GM23338 (cell line): ENCODE measurements at regions not wholly inside any gene's neighbourhood (a gene's known extent, or its start where the extent isn't known, plus 50 kb on each side); places are given as distances from the start of the nearest gene placed in this dataset.

Experiments
- ATAC-seq: fragments of 200-7000 bp; cut with Tn5 transposase; 3 replicates; pipeline ENCODE4 v1.9.1; 2020
- DNase-seq: peaks from one replicate; pipeline ENCODE4 v3.0.0-alpha.2; 2015; ENCODE audit warnings: low spot score
- H2AFZ ChIP-seq: fragments of 200-600 bp; sonication (generic); 2 replicates; pipeline ENCODE4 v1.8.0; 2016; ENCODE audit warnings: antibody characterized with exemption, mild to moderate bottlenecking, moderate library complexity
- H3F3A ChIP-seq: fragments of 200-600 bp; sonication (generic); replicated peaks from 2 replicates; pipeline ENCODE4 v1.8.0; 2017; ENCODE audit warnings: antibody characterized with exemption, mixed run types, low read depth
- H3K27ac ChIP-seq: fragments of 200-600 bp; sonication (generic); 2 replicates; pipeline ENCODE4 v1.6.1; 2016; ENCODE audit warnings: low read depth
- H3K27me3 ChIP-seq: fragments of 200-600 bp; sonication (generic); 2 replicates; pipeline ENCODE4 v1.8.0; 2016; ENCODE audit warnings: mild to moderate bottlenecking, mixed run types, moderate library complexity; ENCODE audit not compliant: insufficient read depth
- H3K36me3 ChIP-seq: fragments of 200-600 bp; sonication (generic); 2 replicates; pipeline ENCODE4 v1.8.0; 2016; ENCODE audit warnings: mild to moderate bottlenecking; ENCODE audit not compliant: insufficient read depth
- H3K4me1 ChIP-seq: fragments of 200-600 bp; sonication (generic); 2 replicates; pipeline ENCODE4 v1.8.0; 2016; ENCODE audit warnings: mild to moderate bottlenecking, moderate library complexity; ENCODE audit not compliant: insufficient read depth
- H3K4me2 ChIP-seq: fragments of 200-600 bp; sonication (generic); 2 replicates; pipeline ENCODE4 v1.7.1; 2017; ENCODE audit warnings: mixed run types
- H3K4me3 ChIP-seq: fragments of 200-600 bp; sonication (generic); 2 replicates; pipeline ENCODE4 v1.6.1; 2016; ENCODE audit warnings: mixed run types
- H3K79me2 ChIP-seq: fragments of 200-600 bp; sonication (generic); replicated peaks from 2 replicates; pipeline ENCODE4 v1.8.0; 2017; ENCODE audit warnings: mild to moderate bottlenecking; ENCODE audit not compliant: insufficient read depth
- H3K9me2 ChIP-seq: fragments of 200-600 bp; sonication (generic); 2 replicates; pipeline ENCODE4 v1.8.0; 2017; ENCODE audit not compliant: insufficient read depth
- H4K20me1 ChIP-seq: fragments of 200-600 bp; sonication (generic); replicated peaks from 2 replicates; pipeline ENCODE4 v1.8.0; 2017; ENCODE audit warnings: mild to moderate bottlenecking; ENCODE audit not compliant: insufficient read depth
- H3K27ac Mint-ChIP-seq: 2 replicates; pipeline ENCODE4 v1.8.0; 2020; ENCODE audit warnings: inconsistent platforms, mild to moderate bottlenecking, moderate library complexity, mixed read lengths
- H3K27me3 Mint-ChIP-seq: 3 replicates; pipeline ENCODE4 v1.8.0; 2022; ENCODE audit warnings: low read depth, mild to moderate bottlenecking, moderate library complexity, mixed read lengths, inconsistent platforms; ENCODE audit not compliant: insufficient read depth, poor library complexity
- H3K36me3 Mint-ChIP-seq: 3 replicates; pipeline ENCODE4 v1.8.0; 2021; ENCODE audit warnings: low read depth, mild to moderate bottlenecking, inconsistent platforms, moderate library complexity, mixed read lengths
- H3K4me1 Mint-ChIP-seq: 3 replicates; pipeline ENCODE4 v1.8.0; 2020; ENCODE audit warnings: mild to moderate bottlenecking, inconsistent platforms, mixed read lengths
- H3K4me3 Mint-ChIP-seq: 3 replicates; pipeline ENCODE4 v1.8.0; 2021; ENCODE audit warnings: moderate library complexity, mild to moderate bottlenecking, inconsistent platforms, mixed read lengths
- H3K9me3 Mint-ChIP-seq: 3 replicates; pipeline ENCODE4 v1.8.0; 2020; ENCODE audit warnings: moderate library complexity, mild to moderate bottlenecking, inconsistent platforms, mixed read lengths
- CREB1 ChIP-seq: fragments of 250-450 bp; sonication (Bioruptor Pico); IDR thresholded peaks from 2 replicates; pipeline ENCODE4 v1.5.0; 2020; ENCODE audit warnings: low read depth, mild to moderate bottlenecking, moderate library complexity
- CTCF ChIP-seq, 2 experiments: fragments of 200-600 bp in 1 of 2; sonication (generic) in 1 of 2; conservative IDR thresholded peaks; 2 replicates each; pipeline versions ENCODE4 v1.5.1 to v1.6.1; 2016 to 2017; ENCODE audit warnings: antibody characterized with exemption in 2 of 2, low read depth in 2 of 2, mild to moderate bottlenecking in 2 of 2, moderate library complexity in 1 of 2
- EZH2 ChIP-seq: fragments of 200-600 bp; sonication (generic); IDR thresholded peaks from one replicate; pipeline ENCODE4 v1.8.0; 2017; ENCODE audit warnings: antibody characterized with exemption, mild to moderate bottlenecking, low read depth; ENCODE audit not compliant: unreplicated experiment
- EZH2phosphoT487 ChIP-seq: fragments of 200-600 bp; sonication (generic); IDR thresholded peaks from one replicate; pipeline ENCODE4 v1.8.1; 2018; ENCODE audit warnings: antibody characterized with exemption; ENCODE audit not compliant: unreplicated experiment
- NANOG ChIP-seq: IDR thresholded peaks from 2 replicates; pipeline ENCODE4 v1.6.1; 2016; ENCODE audit warnings: antibody characterized with exemption, borderline replicate concordance
- ZNF114 ChIP-seq: fragments of 250-450 bp; sonication (Bioruptor Pico); IDR thresholded peaks from 2 replicates; pipeline ENCODE4 v1.5.0; 2020; ENCODE audit warnings: mild to moderate bottlenecking, moderate library complexity
- TF ChIP-seq, protein P1 (sequence below): fragments of 250-450 bp; sonication (Bioruptor Pico); IDR thresholded peaks from 2 replicates; pipeline ENCODE4 v1.5.0; 2020; ENCODE audit warnings: mild to moderate bottlenecking, moderate library complexity
- TF ChIP-seq, protein P2 (sequence below): IDR thresholded peaks from 2 replicates; pipeline ENCODE4 v1.6.1; 2016; ENCODE audit warnings: antibody characterized with exemption

DNA sequence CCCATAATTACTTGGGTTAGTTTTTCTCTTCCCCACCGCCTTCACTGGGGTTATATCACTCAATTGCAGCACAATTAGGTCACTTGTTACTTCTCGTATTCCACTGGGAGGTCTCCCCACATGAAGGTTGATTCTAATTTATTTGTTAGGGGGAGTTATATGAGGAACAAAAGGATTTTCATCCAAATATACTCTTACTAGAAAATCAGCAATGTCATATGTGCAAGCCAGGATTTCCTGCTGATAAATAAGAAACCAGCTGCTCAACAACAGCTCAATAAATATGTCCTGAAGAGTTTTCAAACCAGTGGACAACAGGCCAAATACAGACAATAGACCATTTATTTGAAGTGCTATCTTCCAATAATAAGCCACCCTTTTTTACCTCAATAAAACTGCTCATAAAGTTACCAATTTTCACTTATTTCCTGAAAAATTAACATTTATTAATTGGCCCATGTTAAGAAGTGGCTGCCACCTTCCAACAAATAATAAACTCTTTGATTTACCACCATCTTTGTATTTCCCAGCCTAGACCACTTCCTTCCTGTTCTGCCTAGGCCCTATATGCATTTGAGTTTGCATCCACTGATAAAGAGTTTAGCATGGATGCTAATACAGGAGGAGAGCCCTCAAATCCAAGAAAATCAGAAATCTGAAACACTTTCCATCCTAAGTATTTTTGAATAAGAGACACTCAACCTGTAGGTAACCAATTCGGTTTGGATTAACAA is 184.4 kb upstream of the SLC39A10 start:
- Histone ChIP-seq H3F3A (no peaks in the 10 kb centered on the region), H3K36me3 (no peaks in the 10 kb centered on the region), H3K4me3 (no peak overlapping the region), H3K9me2 (peaks cover 3% of the 10 kb centered on the region), H2AFZ (no peak overlapping the region), H4K20me1 (no peaks in the 10 kb centered on the region), H3K79me2 (no peaks in the 10 kb centered on the region), H3K4me1 (no peaks in the 10 kb centered on the region), H3K27me3 (no peaks in the 10 kb centered on the region), H3K4me2 (no peak overlapping the region), H3K27ac (no peak overlapping the region)
- Mint-ChIP-seq H3K4me3 (no peak overlapping the region), H3K9me3 (no peaks in the 10 kb centered on the region), H3K27ac (no peak overlapping the region), H3K36me3 (no peaks in the 10 kb centered on the region), H3K27me3 (peaks cover 3% of the 10 kb centered on the region), H3K4me1 (no peaks in the 10 kb centered on the region)
- DNase-seq (no peak), ATAC-seq (no peak)
- TF ChIP-seq, protein P1, sequence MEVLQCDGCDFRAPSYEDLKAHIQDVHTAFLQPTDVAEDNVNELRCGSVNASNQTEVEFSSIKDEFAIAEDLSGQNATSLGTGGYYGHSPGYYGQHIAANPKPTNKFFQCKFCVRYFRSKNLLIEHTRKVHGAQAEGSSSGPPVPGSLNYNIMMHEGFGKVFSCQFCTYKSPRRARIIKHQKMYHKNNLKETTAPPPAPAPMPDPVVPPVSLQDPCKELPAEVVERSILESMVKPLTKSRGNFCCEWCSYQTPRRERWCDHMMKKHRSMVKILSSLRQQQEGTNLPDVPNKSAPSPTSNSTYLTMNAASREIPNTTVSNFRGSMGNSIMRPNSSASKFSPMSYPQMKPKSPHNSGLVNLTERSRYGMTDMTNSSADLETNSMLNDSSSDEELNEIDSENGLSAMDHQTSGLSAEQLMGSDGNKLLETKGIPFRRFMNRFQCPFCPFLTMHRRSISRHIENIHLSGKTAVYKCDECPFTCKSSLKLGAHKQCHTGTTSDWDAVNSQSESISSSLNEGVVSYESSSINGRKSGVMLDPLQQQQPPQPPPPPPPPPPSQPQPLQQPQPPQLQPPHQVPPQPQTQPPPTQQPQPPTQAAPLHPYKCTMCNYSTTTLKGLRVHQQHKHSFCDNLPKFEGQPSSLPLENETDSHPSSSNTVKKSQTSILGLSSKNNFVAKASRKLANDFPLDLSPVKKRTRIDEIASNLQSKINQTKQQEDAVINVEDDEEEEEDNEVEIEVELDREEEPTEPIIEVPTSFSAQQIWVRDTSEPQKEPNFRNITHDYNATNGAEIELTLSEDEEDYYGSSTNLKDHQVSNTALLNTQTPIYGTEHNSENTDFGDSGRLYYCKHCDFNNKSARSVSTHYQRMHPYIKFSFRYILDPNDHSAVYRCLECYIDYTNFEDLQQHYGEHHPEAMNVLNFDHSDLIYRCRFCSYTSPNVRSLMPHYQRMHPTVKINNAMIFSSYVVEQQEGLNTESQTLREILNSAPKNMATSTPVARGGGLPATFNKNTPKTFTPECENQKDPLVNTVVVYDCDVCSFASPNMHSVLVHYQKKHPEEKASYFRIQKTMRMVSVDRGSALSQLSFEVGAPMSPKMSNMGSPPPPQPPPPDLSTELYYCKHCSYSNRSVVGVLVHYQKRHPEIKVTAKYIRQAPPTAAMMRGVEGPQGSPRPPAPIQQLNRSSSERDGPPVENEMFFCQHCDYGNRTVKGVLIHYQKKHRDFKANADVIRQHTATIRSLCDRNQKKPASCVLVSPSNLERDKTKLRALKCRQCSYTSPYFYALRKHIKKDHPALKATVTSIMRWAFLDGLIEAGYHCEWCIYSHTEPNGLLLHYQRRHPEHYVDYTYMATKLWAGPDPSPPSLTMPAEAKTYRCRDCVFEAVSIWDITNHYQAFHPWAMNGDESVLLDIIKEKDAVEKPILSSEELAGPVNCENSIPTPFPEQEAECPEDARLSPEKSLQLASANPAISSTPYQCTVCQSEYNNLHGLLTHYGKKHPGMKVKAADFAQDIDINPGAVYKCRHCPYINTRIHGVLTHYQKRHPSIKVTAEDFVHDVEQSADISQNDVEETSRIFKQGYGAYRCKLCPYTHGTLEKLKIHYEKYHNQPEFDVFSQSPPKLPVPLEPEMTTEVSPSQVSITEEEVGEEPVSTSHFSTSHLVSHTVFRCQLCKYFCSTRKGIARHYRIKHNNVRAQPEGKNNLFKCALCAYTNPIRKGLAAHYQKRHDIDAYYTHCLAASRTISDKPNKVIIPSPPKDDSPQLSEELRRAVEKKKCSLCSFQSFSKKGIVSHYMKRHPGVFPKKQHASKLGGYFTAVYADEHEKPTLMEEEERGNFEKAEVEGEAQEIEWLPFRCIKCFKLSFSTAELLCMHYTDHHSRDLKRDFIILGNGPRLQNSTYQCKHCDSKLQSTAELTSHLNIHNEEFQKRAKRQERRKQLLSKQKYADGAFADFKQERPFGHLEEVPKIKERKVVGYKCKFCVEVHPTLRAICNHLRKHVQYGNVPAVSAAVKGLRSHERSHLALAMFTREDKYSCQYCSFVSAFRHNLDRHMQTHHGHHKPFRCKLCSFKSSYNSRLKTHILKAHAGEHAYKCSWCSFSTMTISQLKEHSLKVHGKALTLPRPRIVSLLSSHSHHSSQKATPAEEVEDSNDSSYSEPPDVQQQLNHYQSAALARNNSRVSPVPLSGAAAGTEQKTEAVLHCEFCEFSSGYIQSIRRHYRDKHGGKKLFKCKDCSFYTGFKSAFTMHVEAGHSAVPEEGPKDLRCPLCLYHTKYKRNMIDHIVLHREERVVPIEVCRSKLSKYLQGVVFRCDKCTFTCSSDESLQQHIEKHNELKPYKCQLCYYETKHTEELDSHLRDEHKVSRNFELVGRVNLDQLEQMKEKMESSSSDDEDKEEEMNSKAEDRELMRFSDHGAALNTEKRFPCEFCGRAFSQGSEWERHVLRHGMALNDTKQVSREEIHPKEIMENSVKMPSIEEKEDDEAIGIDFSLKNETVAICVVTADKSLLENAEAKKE, result no peak
- no peak for TF ChIP-seq CTCF (conservative IDR thresholded peaks at IDR 0.05; ENCODE audit: low read depth in 2 of 2)

- Histone ChIP-seq H3K4me2 (no peak overlapping the region), H3K4me3 (no peak overlapping the region), H3K4me1 (no peaks in the 10 kb centered on the region), H3K9me2 (no peaks in the 10 kb centered on the region), H3K27ac (no peak overlapping the region), H4K20me1 (no peaks in the 10 kb centered on the region), H3K27me3 (no peaks in the 10 kb centered on the region), H3F3A (no peaks in the 10 kb centered on the region), H2AFZ (no peak overlapping the region), H3K36me3 (no peaks in the 10 kb centered on the region), H3K79me2 (no peaks in the 10 kb centered on the region)
- ATAC-seq (no peak), DNase-seq (no peak)
- H3K9me3 Mint-ChIP-seq, result no peaks in the 10 kb centered on the region
- H3K4me1 Mint-ChIP-seq, result no peaks in the 10 kb centered on the region
- H3K27me3 Mint-ChIP-seq, result peaks cover 3% of the 10 kb centered on the region
- H3K27ac Mint-ChIP-seq, result no peak overlapping the region
- no peak overlapping the region for H3K4me3 Mint-ChIP-seq
- no peaks in the 10 kb centered on the region for H3K36me3 Mint-ChIP-seq
- TF ChIP-seq, protein P2, sequence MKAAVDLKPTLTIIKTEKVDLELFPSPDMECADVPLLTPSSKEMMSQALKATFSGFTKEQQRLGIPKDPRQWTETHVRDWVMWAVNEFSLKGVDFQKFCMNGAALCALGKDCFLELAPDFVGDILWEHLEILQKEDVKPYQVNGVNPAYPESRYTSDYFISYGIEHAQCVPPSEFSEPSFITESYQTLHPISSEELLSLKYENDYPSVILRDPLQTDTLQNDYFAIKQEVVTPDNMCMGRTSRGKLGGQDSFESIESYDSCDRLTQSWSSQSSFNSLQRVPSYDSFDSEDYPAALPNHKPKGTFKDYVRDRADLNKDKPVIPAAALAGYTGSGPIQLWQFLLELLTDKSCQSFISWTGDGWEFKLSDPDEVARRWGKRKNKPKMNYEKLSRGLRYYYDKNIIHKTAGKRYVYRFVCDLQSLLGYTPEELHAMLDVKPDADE, result no peak
- TF ChIP-seq CTCF (conservative IDR thresholded peaks at IDR 0.05; ENCODE audit: low read depth in 2 of 2) (no peak), EZH2 (no peak), CREB1 (no peak), EZH2phosphoT487 (no peak), NANOG (no peak), ZNF114 (CRISPR knock-in tag) (no peak)
Observed at GRCh38 chr2:195471807-195472206, 185.2 kb upstream of the SLC39A10 start.
